ENCODE measurements at regions not wholly inside any gene's neighbourhood (a gene's known extent, or its start where the extent isn't known, plus 50 kb on each side); places are given as distances from the start of the nearest gene placed in this dataset.

DNA sequence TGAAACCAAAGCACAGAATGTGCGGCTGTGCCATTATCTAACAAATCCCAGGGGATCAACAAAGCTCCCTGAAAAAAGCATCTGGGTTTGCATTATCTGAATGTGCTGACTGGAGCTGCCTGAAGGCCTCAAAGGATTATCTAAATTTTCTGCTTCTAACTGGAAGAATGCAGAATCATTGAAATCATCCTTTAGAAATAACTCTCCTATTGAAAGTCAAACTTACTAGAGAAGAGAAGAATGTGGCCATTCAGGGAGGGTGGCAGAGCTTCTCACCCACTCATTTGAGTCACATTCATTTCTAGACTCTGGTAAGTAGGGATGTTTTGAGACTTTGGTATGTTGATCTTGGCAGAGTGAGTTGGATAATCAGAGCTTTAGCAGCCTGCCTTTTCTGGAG, 220.6 kb upstream of the RGS6 start:
- DNase-seq (ENCODE audit: low read depth), result no peak

DNA sequence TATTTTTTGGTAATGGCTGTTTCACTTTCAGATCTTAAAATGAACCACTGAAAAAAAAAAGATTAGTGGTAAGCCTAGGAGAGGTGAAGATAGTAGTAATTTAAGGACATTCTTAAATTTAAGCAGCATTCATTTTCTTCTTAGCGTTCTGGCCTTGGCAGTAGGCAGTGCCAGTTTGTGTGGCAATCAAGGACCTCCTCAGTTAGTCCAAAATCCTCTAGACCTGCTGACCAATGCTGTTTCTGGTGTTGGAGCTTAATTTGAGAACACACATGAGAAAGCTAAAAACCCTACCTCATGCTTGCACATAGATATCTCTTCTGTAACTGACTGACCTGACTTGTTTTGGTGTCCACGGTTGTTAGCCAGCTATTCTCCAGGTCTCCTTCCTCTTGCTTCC, 219.8 kb upstream of the RGS6 start:
- DNase-seq (ENCODE audit: low read depth), result no peak

DNA sequence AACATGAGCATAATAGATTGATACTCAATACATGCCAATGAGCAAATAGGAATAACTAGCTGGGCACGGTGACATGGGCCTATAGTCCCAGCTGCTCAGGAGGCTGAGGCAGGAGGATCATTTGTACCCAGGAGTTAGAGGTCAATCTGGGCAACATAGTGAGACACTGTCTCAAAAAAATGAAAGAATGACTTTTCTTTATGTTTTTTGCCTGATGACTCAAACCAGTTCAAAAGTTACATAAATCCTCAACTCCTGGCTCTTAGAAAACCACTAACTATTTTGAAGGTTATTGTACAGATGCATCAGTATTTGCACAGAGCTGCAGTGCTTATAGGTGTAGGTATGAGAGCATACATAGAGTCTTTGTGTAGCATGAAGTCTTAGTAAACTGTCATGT, 219.2 kb upstream of the RGS6 start:
- no peak for DNase-seq (ENCODE audit: low read depth)

DNA sequence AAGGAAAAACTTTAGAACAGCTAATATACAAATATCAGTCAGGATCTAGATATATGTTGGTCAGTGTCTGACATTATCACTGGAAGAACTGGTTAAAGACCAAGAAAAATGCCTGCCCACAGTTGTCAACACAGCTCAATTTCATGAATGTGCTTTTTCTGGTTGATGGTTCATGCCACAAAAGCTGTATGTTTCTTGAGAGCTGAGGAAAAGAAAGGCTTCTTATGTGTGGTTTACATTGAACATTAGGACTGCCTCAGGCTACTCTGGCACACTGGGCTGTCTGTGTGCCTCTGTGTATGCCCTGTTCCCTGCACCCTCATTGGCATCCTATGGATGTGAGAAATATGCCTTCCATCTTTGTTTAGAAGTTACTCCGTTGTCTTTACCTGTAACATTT, 218.8 kb upstream of the RGS6 start:
- no peak for DNase-seq (ENCODE audit: low read depth)

DNA sequence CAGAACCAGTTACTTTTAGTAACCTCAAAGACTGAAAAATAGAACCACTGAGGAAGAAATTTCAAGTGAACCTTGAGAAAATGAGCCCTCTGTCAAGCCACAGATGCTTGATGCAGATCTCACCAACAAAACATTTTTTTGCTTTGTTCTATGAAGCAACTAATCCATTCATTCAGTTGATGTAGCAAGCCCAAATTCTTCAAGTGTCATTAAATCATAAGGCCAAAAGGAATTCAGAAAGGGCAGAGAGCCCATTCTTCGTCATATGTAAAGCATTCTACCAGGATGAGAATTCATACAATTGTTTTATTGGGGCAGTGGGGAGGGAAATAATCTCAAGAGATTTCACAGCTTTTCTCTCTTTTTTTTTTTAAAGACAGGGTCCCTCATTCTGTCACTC, 218.0 kb upstream of the RGS6 start:
- DNase-seq (ENCODE audit: low read depth), result no peak

DNA sequence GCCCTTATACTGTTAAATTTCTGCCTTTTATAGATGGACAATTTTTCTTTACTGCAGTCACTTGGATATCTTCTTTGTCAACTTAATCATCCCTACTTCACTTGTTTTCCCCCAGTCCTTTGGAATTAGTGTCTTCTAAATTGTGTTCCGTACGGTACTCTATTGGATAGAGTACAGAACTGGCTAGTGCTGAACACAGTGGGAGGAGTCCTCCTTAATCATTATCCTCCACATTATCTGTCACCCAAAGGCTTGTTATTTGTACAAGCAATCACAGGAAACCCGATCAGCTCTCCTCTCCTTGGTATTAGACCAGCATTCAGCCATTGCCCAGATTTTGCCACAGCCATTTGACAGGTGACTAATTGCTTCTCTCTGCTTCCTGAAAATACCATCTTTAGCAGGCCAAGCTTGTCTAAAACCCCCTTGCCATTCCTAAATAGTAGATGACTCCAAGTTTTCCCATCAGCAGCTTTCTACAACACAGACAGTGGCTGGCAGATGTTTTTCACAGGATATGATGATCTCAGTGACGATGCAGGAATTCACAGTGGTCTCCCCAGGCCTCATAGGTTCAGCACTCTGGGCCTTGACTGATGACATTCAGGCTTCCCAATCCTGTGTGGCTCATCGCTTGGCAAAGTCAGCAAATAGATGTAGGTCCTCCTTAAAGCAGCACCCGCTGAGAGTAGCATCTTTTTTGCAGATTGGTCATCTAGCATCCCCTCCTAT, 216.0 kb upstream of the RGS6 start:
- DNase-seq (ENCODE audit: low read depth), result no peak

DNA sequence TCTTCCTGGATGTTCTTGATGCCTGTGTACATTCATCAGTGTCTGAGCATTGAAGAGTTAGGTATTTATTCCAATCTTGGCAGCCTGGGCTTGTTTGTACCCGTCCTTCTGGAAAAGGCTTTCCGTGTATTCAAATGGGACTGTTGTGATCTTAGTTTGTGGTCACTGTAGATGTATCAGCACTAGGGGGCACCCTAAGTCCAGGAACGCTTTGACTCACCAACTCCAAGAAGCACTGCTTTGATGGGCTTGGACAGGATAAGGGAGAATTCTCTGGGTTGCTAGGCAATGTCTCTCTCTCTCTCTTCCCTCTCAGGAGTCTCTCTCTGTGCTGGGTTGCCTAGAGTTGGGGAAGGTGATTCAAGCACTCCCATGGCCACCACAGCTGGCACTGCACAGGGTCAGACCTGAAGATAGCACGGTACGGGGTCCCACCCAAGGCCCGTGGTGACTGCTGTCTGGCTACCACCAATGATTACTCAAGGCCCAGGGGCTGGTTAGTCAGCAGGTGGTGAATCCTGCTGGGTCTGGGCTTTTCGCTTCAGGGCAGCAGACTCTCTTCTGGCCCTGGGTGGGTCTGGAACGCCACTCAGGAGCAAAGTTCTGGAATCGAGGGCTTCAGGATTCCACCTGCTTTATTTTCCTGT, 211.1 kb upstream of the RGS6 start:
- no peak for DNase-seq (ENCODE audit: low read depth)

DNA sequence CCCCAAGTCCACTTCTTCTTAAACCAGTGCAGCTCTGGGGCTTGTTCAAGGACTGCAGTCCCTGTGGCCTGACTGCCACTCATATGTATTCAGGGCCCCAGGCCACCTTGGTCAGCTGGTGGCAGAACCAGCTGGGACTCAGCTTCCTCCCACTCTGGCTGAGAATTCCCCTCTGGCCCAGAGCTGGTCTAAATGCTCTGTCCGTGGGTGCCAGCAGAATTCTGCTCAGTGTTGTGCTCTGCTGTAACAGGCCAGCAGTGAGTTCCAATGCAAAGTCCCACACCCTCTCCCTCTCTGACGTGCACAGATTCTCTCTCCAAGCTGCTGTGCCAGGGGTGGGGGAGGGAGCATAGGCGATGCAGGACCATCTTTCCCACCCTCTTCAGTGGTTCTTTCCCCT, 210.4 kb upstream of the RGS6 start:
- no peak for DNase-seq (ENCODE audit: low read depth)

DNA sequence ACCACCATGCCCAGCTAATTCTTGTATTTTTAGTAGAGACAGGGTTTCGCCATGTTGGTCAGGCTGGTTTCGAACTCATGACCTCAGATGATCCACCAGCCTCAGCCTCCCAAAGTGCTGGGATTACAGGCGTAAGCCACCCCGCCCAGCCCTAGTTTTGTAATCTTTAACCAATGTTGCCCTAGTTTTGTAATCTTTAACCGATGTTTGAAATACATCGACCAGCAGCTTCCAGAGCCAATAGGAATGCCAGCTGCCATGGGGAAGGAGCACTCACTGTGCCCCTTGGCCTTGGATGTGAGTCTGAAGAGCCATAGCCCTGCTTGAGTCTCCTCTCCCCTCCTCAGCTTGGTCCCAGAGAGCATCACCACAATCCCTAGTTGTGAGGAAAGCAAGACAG, 209.3 kb upstream of the RGS6 start:
- DNase-seq (ENCODE audit: low read depth), result no peak

DNA sequence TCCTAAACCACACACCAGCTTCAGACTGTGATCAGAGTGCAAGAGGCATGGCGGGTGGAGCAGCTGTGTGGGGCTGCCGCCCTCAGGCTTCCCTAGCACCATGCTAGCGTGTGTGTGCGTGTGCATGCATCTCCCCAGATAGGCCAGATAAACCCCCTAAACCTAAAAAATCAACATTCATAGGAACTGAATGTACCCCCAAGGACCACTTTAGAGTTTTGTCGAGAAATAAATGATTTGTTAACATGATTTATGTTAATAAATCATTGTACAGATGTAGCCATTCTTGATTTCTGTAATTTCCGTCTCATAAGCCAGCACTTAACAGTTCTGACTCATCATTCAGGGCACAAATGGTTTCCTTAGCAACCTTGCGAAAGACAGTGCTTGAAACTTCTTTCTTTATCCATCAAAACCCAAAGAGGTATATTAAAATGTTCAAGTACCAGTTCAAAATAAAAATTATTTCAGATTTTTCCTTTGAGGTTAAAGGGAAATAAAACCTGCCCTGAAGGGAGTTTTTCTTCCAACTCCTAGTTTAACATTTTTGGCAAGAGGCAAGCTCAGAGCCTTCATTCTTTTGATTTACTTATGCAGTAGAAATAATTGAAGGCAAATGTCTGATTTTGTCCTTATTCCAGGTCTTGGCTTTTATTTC, 206.2 kb upstream of the RGS6 start:
- DNase-seq (ENCODE audit: low read depth), result no peak

DNA sequence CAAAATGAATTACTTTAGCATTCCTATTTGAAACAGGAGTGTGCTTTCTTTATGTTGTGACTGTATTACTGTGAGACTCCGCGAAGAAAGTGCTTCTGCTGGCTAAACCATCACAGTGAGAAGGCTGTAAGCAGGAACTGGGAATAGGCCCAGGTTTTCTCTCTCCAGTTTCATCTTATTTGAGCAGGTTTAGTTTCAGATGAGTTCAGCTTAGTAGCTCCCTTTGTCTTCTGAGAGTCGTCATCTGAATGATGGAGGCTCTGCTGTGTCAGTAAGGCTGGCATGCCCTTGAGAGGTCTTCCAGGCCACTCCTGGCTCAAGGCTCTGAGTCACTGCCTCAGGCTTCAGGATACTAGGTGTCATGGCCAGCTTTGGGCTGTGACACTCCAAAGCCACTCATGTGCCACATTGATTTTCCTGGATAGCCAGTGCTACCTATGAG, 205.6 kb upstream of the RGS6 start:
- no peak for DNase-seq (ENCODE audit: low read depth)

DNA sequence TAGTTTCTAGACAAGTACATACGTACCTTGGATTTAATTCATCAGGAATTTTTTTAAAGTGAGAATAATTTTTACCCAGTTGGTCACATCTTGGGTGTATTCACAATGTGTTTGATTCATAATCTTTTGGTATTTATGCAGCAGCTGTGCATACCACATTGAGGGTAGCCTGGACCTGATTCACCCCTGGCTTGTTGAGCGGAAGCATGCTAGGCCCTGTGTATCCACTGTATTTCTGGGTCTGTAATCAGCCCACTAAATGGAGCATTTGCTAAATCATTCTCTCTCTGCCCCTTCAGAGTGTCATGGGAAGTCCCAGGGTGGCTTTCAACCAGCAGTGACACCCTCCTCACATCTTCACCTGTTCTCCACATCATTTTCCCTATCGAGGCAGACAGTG, 203.8 kb upstream of the RGS6 start:
- DNase-seq (ENCODE audit: low read depth), result no peak

DNA sequence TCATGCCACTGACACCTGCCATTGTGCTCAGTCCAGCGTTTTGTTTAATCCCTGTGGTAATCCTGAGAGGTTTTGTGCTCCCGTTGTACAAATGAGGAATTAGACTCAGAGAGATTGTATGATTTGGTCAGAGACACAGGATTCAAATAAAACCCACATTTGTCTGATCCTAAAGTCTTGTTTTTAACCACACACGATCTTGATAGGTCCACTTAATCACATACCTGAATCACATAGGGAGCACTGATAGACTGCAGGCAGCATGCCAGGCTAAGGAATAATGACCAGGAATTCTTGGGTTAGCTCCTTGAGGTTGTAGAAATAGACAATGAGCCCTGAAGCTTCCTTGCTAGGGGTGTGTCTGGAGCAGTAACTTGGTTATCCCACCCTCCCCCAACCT, 202.6 kb upstream of the RGS6 start:
- DNase-seq (ENCODE audit: low read depth), result no peak

DNA sequence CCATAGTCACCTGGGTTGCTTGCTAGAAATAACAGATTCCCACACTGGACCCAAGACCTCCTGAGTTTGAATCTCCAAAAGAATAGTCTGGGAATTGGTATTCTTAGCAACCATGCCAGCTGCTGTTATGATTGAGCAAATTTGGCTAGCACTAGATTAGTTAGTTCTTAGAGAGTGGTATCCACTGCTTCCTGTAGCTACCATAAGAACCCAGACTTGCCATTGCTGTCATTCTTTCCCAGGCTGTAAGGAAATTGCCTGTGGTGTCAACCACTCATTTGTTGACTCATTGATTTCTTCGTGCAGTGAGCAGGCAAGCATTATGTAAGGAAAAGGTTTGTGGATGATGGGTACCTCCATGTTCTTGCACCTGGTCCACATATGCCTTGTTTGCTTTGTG, 201.8 kb upstream of the RGS6 start:
- DNase-seq (ENCODE audit: low read depth), result no peak

DNA sequence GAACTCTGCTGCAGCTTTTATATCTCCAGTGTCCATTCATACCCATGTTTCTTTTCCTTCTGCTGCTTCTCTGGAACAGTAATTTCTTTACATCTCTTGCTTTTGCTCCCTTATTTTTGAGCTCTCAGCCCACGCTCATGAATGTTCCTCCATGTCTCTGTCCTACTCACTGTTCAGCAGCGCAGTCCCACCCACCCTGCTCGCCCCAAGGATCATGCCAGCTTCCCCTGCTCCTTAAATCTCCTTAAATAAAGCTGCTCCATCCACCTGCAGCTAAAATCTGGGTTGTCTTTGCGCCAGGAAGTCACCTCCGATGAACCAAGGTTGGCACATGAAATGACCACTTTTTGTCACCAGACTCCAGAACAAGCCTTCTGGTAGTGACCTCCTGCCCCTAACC, 201.1 kb upstream of the RGS6 start:
- DNase-seq (ENCODE audit: low read depth), result no peak

DNA sequence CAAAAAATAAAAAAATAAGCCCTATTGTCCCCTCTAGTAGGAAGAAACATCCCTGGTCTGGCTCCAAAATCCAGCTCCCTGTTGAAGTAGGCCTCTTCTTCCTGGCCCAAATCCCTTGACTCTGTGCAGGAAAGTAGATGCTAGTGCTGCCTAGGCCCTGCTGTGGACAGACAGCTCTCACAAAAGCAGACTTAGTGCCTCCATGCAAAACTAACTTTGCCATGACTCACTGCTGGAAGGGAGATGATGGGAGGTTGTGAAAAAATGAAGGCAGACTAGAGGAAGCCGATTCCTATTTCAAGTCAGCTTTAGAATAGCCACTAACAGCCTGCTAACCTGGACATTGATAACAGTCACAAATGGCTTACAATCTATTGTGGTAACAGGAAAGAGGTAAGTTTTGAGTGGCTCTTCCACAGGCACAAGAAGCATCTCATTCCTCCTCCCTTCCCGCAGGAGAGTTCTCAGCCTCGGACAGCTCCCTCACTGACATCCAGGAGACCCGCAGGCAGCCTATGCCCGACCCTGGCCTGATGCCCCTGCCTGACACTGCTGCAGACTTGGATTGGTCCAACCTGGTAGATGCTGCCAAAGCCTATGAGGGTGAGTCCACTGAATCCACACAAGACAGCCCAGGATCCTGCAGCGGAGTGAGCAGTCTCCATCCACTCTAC, 198.9 kb upstream of the RGS6 start:
- DNase-seq (ENCODE audit: low read depth), result no peak

DNA sequence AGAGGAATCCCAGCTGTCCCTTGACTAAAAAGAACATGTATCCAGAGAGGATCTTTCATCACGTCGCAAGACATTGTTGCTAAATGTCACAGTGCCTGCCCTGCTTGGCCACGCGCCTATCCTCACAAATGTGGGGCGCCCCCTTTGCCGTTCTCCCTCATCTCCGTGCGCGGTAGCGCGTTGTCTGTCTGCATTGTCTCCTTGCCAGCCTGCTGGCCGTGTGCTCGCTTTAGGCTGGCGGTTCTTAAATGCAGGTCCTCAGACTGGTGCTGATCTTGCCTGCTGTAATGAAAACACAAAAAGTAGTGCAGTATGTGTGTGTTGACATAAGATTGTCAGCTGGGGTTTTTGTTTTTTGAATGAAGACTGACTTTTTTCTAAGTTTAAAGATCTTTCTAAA, 198.2 kb upstream of the RGS6 start:
- no peak for DNase-seq (ENCODE audit: low read depth)

DNA sequence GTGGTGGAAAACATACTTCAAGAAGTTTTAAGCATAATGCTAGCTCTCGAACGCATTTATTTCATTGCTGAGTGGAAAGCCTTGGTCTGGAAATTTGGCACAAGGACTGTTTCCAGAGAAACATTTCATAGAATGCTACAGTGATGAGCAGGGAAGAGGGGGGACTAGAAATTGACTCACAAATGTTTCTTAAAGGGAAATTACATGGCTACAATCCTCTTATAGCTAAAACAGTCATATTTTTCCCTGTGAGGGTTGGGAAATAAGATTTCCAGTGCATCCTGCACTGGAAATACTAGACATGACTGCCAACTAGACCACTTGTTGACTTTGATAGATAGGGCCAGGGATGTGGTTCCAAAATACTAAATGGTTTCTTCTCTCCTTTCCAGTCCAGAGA, 197.3 kb upstream of the RGS6 start:
- no peak for DNase-seq (ENCODE audit: low read depth)

DNA sequence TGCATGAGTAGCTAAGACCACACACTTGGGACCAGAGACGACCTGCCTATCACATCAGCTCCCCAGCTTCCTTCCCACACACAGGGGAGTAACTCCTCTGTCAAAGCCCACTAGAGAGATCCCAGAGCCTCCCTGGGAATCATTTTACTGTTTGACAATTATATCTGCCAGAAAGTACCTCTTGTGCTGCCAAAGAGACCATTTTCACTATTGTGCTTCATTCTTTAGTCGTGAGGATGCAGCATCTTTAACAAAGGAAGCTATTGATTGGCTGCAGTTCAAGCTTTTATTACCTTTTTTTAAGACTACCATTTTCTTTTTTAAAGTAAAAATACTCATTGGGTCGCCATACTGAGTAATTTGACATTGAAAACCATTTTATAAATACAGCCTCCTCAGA, 194.5 kb upstream of the RGS6 start:
- DNase-seq (ENCODE audit: low read depth), result no peak

DNA sequence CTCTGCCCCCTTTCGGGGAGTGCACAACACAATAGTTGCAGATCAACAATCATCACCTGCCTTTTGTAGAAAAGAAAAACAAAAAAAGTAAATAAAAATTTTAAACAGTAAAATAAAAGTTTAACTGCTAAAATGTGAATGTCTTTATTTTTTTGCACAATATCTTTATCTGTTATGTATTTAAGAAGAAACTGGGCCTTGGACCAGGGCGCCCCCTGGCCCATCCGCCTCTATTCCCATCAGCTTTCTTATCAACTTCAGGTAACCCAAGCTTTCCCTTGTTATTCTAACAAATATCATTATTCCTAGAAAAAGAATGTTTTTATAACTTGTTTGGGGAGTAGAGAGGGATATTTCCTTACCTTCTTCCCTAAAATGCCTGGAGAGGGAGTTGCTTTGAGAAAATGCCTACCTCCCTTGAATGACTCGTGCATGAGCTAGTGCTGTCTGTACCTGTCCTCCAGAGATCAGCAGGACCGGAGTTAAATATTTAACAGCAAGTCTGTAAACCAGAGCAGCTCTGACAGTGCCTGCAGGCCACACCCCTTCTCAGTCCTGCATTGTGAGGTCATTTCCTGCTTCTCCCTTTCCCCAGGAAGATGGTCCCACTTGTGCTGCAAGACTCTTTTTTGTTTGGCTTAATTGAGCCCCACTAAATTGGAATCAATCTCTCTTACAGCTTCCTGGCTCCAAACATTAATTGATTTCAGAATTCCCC, 192.8 kb upstream of the RGS6 start:
- no peak for DNase-seq (ENCODE audit: low read depth)

DNA sequence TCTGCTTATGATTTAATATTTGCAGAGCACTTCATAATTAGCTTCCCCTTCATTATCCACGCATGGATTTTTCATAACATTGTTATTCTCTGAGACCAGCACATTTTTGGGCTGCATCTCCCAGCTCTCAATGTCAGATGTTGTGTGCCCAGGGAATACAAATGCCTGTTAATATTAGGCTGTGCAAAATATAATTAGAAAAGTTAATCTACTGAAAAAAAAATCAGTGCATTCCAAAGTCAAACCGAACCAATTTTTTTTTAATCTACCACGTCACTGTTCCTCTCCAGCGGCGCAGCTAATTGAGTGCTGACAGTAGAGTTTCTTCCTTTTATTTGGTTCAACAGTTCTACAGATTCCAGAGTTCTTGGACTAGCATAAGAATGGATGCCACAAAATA, 191.0 kb upstream of the RGS6 start:
- DNase-seq (ENCODE audit: low read depth), result no peak

DNA sequence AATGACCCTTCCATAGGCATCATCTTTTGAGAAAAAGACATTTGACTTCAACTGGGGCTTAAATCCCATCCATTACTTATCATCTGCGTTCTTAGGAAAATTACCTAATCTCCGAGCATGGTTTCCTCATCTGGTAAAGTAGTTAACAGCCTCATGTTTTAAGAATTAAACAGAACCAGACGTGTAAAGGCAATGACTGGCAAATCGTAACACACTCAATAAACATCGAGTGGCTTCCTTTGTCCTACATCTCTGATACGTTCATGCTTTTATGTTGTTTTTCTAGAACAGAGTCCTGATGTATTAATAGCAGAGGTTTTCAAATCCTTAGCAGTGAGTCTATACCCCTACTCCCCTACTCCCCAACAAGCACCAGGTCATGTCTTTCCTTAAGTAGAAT, 189.7 kb upstream of the RGS6 start:
- DNase-seq (ENCODE audit: low read depth), result no peak
